Epithelial cell of esophagus (primary cell): ENCODE measurements at regions not wholly inside any gene's neighbourhood (a gene's known extent, or its start where the extent isn't known, plus 50 kb on each side); places are given as distances from the start of the nearest gene placed in this dataset.

ENCODE experiments used
- DNase-seq: peaks from one replicate; pipeline ENCODE4 v3.0.0; 2010; ENCODE audit warnings: low read depth
- H3K4me3 ChIP-seq: 2 replicates; pipeline ENCODE4 v1.5.1; 2011; ENCODE audit warnings: mild to moderate bottlenecking, low read length, control low read depth
- CTCF ChIP-seq: IDR thresholded peaks from 2 replicates; pipeline ENCODE4 v1.5.1; 2011; ENCODE audit warnings: low read depth, mild to moderate bottlenecking, low read length, control low read depth, inconsistent platforms; ENCODE audit not compliant: insufficient read depth; ENCODE audit errors: missing control alignments

- TF ChIP-seq CTCF, result no peak
- no peak overlapping the region for H3K4me3 ChIP-seq
- DNase-seq, result peak; percentile 77
Observed at GRCh38 chr4:104896660-104897645, 249.7 kb upstream of the TET2 start.

- no peak for DNase-seq
- no peak overlapping the region for H3K4me3 ChIP-seq
- no peak for TF ChIP-seq CTCF
Observed at GRCh38 chr4:104899863-104900262, 246.8 kb upstream of the TET2 start.

- DNase-seq, result no peak
- TF ChIP-seq CTCF, result peak; percentile 22
- H3K4me3 ChIP-seq, result no peak overlapping the region
Observed at GRCh38 chr4:104901438-104901837, 245.2 kb upstream of the TET2 start.

- TF ChIP-seq CTCF, result no peak
- H3K4me3 ChIP-seq, result no peak overlapping the region
- no peak for DNase-seq
Observed at GRCh38 chr4:104901961-104902605, 244.6 kb upstream of the TET2 start.

GRCh38 chr4:104905065-104905464 lies 241.6 kb upstream of the TET2 start:
- no peak for DNase-seq
- no peak for TF ChIP-seq CTCF
- no peak overlapping the region for H3K4me3 ChIP-seq

GRCh38 chr4:104905546-104905945 lies 241.1 kb upstream of the TET2 start:
- TF ChIP-seq CTCF, result no peak
- DNase-seq, result no peak
- H3K4me3 ChIP-seq, result no peak overlapping the region
